Tibial nerve (tissue), 4 donors: ENCODE measurements at regions not wholly inside any gene's neighbourhood (a gene's known extent, or its start where the extent isn't known, plus 50 kb on each side); places are given as distances from the start of the nearest gene placed in this dataset.

Experiments
- CTCF ChIP-seq, 5 experiments: fragments of 200-600 bp in 3 of 5; fragments of 450-650 bp in 2 of 5; sonication (generic) in 3 of 5; IDR thresholded peaks; one replicate each; pipeline ENCODE4 v1.5.1; 2016 to 2019; ENCODE audit warnings: antibody characterized with exemption in 5 of 5, mild to moderate bottlenecking in 3 of 5, moderate library complexity in 2 of 5
- EP300 ChIP-seq, 2 donors: sonication (generic); formaldehyde crosslinking; IDR thresholded peaks; one replicate each; pipeline ENCODE4 v1.6.1; 2017; ENCODE audit warnings: antibody characterized with exemption in 2 of 2, mild to moderate bottlenecking in 1 of 2
- POLR2A ChIP-seq, 2 donors: fragments of 450-650 bp; IDR thresholded peaks; one replicate each; pipeline ENCODE4 v1.6.1; 2017; ENCODE audit warnings: antibody characterized with exemption in 2 of 2, mild to moderate bottlenecking in 2 of 2, moderate library complexity in 2 of 2

GRCh38 chrX:120759685-120760084, 116.0 kb downstream of the CT47B1 start:
- TF ChIP-seq CTCF (IDR thresholded peaks at IDR 0.05), result no peak
- TF ChIP-seq EP300 (IDR thresholded peaks at IDR 0.05), result no peak
- no peak for TF ChIP-seq POLR2A (IDR thresholded peaks at IDR 0.05)
